ENCODE measurements at regions not wholly inside any gene's neighbourhood (a gene's known extent, or its start where the extent isn't known, plus 50 kb on each side); places are given as distances from the start of the nearest gene placed in this dataset.
"Not testable (repeated sequence)": the region's sequence is repeated elsewhere in the genome, so short reads cannot be mapped to it uniquely, and the experiment has no call there.

DNA sequence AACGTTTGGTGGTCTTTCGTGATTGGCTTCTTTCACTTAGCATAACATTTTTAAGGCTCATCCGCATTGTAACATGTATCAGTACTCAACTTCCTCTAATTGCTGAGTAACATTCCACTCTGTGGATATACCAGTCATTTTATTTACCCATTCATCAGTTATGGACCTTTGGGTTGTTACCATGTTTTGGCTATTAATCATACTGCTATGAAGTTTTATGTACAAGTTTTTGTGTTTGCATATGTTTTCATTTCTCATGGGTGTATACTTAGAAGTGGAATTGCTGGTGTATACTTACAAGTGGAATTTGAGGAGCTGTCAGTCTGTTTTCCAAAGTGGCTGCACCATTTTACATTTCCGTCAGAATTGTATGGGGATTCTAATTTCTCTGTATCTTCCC lies 78.4 kb upstream of the CDK13 start:
- DNase-seq; H3K27ac ChIP-seq; H3K27me3 ChIP-seq; intact Hi-C loops (cut with DNase I); H3K9me3 ChIP-seq; H3K4me1 ChIP-seq (ENCODE audit: insufficient read depth); H3K36me3 ChIP-seq; H3K4me3 ChIP-seq: not testable (repeated sequence)
- 85 to 92% (median 87%) methylated on average over 4 of the region's 4 CpGs for WGBS, 3 donors

DNA sequence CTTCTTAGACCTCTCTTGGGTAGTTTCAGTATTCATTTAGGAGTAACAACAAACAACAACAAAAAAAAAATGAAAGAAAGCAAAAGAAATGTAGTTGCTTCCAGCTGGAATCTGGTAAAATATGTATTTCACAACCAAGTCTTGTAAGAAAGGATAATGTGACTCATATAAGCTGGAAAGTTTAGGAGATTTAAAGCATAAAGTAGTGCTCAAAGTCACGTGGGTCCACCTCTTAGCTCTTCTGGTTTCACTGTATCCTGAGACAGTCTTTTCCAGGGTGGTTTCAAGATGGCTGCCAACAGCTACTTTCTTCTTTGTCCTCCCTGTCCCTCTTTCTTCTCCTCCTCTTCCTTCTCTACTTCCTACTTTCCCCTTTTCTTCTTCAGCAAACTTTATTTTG lies 69.5 kb upstream of the CDK13 start:
- WGBS, 3 donors = 49 to 63% (median 50%) methylated on average over 1 of the region's 1 CpG
- intact Hi-C loops (cut with DNase I) = loop anchor here in 1 of 4 donors (5.0 kb wide), 1 partner anchor 172 kb away; no protein-coding TSS in a partner anchor
- TF ChIP-seq, protein P1, sequence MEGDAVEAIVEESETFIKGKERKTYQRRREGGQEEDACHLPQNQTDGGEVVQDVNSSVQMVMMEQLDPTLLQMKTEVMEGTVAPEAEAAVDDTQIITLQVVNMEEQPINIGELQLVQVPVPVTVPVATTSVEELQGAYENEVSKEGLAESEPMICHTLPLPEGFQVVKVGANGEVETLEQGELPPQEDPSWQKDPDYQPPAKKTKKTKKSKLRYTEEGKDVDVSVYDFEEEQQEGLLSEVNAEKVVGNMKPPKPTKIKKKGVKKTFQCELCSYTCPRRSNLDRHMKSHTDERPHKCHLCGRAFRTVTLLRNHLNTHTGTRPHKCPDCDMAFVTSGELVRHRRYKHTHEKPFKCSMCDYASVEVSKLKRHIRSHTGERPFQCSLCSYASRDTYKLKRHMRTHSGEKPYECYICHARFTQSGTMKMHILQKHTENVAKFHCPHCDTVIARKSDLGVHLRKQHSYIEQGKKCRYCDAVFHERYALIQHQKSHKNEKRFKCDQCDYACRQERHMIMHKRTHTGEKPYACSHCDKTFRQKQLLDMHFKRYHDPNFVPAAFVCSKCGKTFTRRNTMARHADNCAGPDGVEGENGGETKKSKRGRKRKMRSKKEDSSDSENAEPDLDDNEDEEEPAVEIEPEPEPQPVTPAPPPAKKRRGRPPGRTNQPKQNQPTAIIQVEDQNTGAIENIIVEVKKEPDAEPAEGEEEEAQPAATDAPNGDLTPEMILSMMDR (IDR thresholded peaks at IDR 0.05) = no peak
- TF ChIP-seq EP300 (IDR thresholded peaks at IDR 0.05) = no peak
- no peak for TF ChIP-seq POLR2A (IDR thresholded peaks at IDR 0.05)
- Histone ChIP-seq H3K4me3 (no peak overlapping the region), H3K4me1 (ENCODE audit: insufficient read depth) (no peaks in the 10 kb centered on the region), H3K36me3 (no peaks in the 10 kb centered on the region), H3K27me3 (no peaks in the 10 kb centered on the region), H3K27ac (no peak overlapping the region), H3K9me3 (no peaks in the 10 kb centered on the region)
- DNase-seq = no peak

DNA sequence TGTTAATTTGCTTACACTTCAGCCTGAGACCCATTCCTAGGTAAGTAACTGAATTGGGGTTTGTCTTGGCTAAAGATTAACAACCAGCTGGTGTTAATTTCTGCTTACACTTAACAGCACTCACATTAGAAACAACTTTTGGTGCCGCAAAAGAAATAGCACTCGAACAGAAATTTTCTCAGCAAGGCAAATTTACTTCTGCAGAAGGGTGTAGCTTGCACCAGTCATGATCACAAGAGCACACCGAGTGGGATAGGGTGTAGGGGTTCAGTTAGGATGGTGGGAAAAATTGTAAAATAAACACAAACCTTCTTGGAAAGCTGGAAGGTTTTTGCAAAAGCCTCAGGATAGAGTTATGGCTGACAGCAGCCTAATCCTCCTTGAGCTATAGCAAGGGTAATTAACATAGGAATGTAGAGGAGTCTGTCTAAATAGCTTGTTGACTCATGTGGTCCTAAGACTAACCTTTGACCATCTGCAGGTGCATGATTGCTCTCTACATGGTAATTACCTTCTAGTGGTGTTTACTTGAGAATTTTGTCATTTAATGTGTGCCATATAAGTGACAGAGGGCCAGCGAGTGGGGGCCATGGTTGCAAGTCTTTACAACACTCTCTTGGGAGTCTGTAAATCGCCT lies 67.8 kb upstream of the CDK13 start:
- H3K27ac ChIP-seq = no peak overlapping the region
- intact Hi-C loops (cut with DNase I) = loop anchor here in 1 of 4 donors (5.0 kb wide), 1 partner anchor 170 kb away; no protein-coding TSS in a partner anchor
- H3K4me3 ChIP-seq = no peak overlapping the region
- no peaks in the 10 kb centered on the region for H3K36me3 ChIP-seq
- no peak for DNase-seq
- WGBS, 3 donors = 83 to 88% (median 88%) methylated on average over 5 of the region's 5 CpGs
- TF ChIP-seq, protein P1 (IDR thresholded peaks at IDR 0.05) = no peak
- H3K27me3 ChIP-seq = no peaks in the 10 kb centered on the region
- no peaks in the 10 kb centered on the region for H3K9me3 ChIP-seq
- H3K4me1 ChIP-seq (ENCODE audit: insufficient read depth) = no peaks in the 10 kb centered on the region

DNA sequence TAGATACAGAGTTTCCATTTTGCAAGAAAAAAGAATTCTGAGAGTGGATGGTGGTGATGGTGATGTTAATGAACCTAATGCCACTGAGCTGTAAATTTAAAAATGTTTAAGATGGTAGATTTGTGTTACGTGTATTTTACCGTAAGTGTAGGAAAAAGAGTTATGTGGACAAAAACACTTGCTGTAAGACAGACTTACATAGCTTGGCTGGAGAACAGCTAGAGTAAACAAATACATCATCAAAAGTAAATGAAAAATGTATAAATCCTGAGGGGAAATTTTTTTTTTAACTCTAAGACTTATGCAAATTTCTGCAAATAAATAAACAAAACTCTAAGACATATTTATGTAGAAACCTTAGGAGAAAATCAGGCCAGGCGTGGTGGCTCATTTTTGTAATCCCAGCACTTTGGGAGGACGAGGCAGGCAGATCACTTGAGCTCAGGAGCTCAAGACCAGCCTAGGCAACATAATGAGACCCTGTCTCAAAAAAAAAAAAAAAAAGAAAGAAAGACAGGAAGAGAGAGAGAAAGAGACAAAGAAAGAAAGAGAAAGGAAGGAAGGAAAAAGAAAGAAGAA lies 66.2 kb upstream of the CDK13 start:
- H3K4me1 ChIP-seq (ENCODE audit: insufficient read depth) = no peaks in the 10 kb centered on the region
- no peak overlapping the region for H3K27ac ChIP-seq
- no peaks in the 10 kb centered on the region for H3K27me3 ChIP-seq
- no peak overlapping the region for H3K4me3 ChIP-seq
- intact Hi-C loops (cut with DNase I) = loop anchor here in 1 of 4 donors (5.0 kb wide), 1 partner anchor 168 kb away; no protein-coding TSS in a partner anchor
- TF ChIP-seq, protein P1 (IDR thresholded peaks at IDR 0.05) = no peak
- no peak for TF ChIP-seq POLR2A (IDR thresholded peaks at IDR 0.05)
- TF ChIP-seq EP300 (IDR thresholded peaks at IDR 0.05) = no peak
- DNase-seq = no peak
- no peaks in the 10 kb centered on the region for H3K9me3 ChIP-seq
- 88 to 92% (median 90%) methylated on average over 4 of the region's 4 CpGs for WGBS, 3 donors
- no peaks in the 10 kb centered on the region for H3K36me3 ChIP-seq

DNA sequence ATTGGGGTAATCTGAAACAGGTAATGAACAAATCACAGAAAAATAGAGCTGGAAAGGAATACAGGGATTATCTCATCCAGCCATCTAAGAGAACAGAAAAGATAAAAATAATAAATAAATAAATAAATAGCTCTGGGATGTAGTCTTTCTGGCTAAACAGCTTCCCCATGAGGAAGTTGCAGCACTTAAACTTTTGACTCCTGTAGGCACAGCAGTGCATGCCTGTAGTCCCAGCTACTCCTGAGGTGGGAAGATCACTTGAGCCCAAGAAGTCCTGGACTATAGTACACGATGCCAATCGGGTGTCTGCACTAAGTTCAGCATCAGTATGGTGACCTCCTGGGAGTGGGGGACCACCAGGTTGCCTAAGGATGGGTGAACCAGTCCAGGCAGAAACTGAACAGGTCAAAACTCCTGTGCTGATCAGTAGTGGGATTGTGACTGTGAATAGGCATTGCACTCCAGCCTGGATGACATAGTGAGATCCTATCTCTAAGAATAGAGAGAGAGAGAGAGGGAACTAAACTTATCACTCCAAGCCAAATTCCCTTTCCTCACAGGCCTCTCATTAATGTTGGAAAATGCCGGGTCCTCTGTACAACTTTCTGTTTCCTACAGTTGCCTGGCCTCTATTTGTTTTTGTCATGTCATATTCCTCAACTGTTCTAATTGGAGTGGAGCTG lies 61.7 kb upstream of the CDK13 start:
- TF ChIP-seq, protein P1 (IDR thresholded peaks at IDR 0.05) = no peak
- TF ChIP-seq POLR2A (IDR thresholded peaks at IDR 0.05) = no peak
- no peak for TF ChIP-seq EP300 (IDR thresholded peaks at IDR 0.05)
- 81 to 87% (median 84%) methylated on average over 3 of the region's 3 CpGs for WGBS, 3 donors
- no peak for DNase-seq
- Histone ChIP-seq H3K4me3 (no peak overlapping the region), H3K9me3 (no peaks in the 10 kb centered on the region), H3K27ac (no peak overlapping the region), H3K4me1 (ENCODE audit: insufficient read depth) (no peaks in the 10 kb centered on the region), H3K36me3 (no peaks in the 10 kb centered on the region), H3K27me3 (no peaks in the 10 kb centered on the region)
- intact Hi-C loops (cut with DNase I) = no loop called here

All from ovary (tissue), 7 donors.